ENCODE measurements at regions not wholly inside any gene's neighbourhood (a gene's known extent, or its start where the extent isn't known, plus 50 kb on each side); places are given as distances from the start of the nearest gene placed in this dataset.
"Not testable (repeated sequence)": the region's sequence is repeated elsewhere in the genome, so short reads cannot be mapped to it uniquely, and the experiment has no call there.

GRCh38 chr12:73841963-73842362, 695.7 kb upstream of the ATXN7L3B start:
- intact Hi-C loops (cut with DNase I; ENCODE audit: low total_unique reads): no loop called here
- Histone ChIP-seq H3K27me3 (no peaks in the 10 kb centered on the region), H3K4me1 (no peaks in the 10 kb centered on the region), H3K9me3 (no peaks in the 10 kb centered on the region), H3K4me3 (no peak overlapping the region), H3K27ac (no peak overlapping the region), H3K36me3 (no peaks in the 10 kb centered on the region)
- no peak for DNase-seq
- TF ChIP-seq, protein P1, sequence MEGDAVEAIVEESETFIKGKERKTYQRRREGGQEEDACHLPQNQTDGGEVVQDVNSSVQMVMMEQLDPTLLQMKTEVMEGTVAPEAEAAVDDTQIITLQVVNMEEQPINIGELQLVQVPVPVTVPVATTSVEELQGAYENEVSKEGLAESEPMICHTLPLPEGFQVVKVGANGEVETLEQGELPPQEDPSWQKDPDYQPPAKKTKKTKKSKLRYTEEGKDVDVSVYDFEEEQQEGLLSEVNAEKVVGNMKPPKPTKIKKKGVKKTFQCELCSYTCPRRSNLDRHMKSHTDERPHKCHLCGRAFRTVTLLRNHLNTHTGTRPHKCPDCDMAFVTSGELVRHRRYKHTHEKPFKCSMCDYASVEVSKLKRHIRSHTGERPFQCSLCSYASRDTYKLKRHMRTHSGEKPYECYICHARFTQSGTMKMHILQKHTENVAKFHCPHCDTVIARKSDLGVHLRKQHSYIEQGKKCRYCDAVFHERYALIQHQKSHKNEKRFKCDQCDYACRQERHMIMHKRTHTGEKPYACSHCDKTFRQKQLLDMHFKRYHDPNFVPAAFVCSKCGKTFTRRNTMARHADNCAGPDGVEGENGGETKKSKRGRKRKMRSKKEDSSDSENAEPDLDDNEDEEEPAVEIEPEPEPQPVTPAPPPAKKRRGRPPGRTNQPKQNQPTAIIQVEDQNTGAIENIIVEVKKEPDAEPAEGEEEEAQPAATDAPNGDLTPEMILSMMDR (IDR thresholded peaks at IDR 0.05): no peak

DNA sequence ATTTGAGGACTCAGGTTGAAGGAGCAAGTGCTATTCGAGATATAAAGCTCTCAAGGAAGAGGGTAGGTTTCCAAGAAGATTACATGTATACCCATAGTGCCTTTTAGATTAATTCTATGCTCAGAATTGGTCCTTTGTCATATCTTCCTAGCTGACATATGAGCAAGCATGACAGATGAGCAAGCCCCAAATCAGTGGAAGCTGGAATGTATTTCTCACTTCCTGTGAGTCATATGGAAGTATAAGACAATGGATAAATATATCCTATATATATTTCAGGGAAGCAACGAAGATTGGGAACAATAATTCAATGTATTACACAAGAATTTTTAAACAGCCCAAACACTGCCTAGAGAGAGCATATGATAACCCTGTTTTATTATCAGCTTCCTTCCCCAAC, 674.1 kb upstream of the ATXN7L3B start:
- Histone ChIP-seq H3K27me3 (no peaks in the 10 kb centered on the region), H3K36me3 (no peaks in the 10 kb centered on the region), H3K4me1 (no peaks in the 10 kb centered on the region), H3K27ac (no peak overlapping the region), H3K9me3 (no peaks in the 10 kb centered on the region), H3K4me3 (no peak overlapping the region)
- TF ChIP-seq, protein P1 (IDR thresholded peaks at IDR 0.05): no peak
- DNase-seq: no peak
- intact Hi-C loops (cut with DNase I; ENCODE audit: low total_unique reads): no loop called here

GRCh38 chr12:73867147-73867546, 670.5 kb upstream of the ATXN7L3B start:
- no peak for DNase-seq
- intact Hi-C loops (cut with DNase I; ENCODE audit: low total_unique reads): no loop called here
- no peaks in the 10 kb centered on the region for H3K4me1 ChIP-seq
- H3K9me3 ChIP-seq: no peaks in the 10 kb centered on the region
- TF ChIP-seq, protein P1 (IDR thresholded peaks at IDR 0.05): no peak
- no peak overlapping the region for H3K4me3 ChIP-seq
- no peak overlapping the region for H3K27ac ChIP-seq
- no peaks in the 10 kb centered on the region for H3K36me3 ChIP-seq
- no peaks in the 10 kb centered on the region for H3K27me3 ChIP-seq

DNA sequence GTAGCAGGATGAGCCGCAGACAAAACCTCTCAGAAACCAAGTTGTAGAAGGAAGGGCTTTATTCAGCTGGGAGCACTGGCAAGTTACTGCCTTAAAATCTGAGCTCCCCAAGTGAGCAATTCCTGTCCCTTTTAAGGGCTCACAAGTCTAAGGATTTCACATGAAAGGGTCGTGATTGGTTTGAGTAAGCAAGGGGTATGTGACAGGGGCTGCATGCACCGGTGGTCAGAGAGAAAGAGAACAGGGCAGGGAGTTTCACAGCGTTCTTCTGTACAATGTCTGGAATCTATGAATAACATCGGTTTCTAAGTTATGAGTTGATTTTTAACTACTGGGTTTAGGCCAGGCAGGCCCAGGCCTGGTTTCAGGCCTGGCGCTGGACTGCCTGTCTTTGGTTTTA, 660.3 kb upstream of the ATXN7L3B start:
- H3K27me3 ChIP-seq; H3K4me3 ChIP-seq; H3K36me3 ChIP-seq; H3K9me3 ChIP-seq; H3K27ac ChIP-seq; H3K4me1 ChIP-seq; intact Hi-C loops (cut with DNase I; ENCODE audit: low total_unique reads); DNase-seq: not testable (repeated sequence)

GRCh38 chr12:73892201-73892600, 645.4 kb upstream of the ATXN7L3B start:
- TF ChIP-seq, protein P1 (IDR thresholded peaks at IDR 0.05): no peak
- Histone ChIP-seq H3K4me1 (no peaks in the 10 kb centered on the region), H3K27ac (no peak overlapping the region), H3K9me3 (no peaks in the 10 kb centered on the region), H3K36me3 (no peaks in the 10 kb centered on the region), H3K27me3 (no peaks in the 10 kb centered on the region), H3K4me3 (no peak overlapping the region)
- DNase-seq: no peak
- intact Hi-C loops (cut with DNase I; ENCODE audit: low total_unique reads): no loop called here

- Histone ChIP-seq H3K27ac (no peak overlapping the region), H3K9me3 (no peaks in the 10 kb centered on the region), H3K4me3 (no peak overlapping the region), H3K27me3 (no peaks in the 10 kb centered on the region), H3K4me1 (no peaks in the 10 kb centered on the region), H3K36me3 (no peaks in the 10 kb centered on the region)
- intact Hi-C loops (cut with DNase I; ENCODE audit: low total_unique reads): no loop called here
- TF ChIP-seq, protein P1 (IDR thresholded peaks at IDR 0.05): no peak
- DNase-seq: no peak
These were observed 639.0 kb upstream of the ATXN7L3B start for GRCh38 chr12:73898645-73899044.
